ENCODE measurements at regions not wholly inside any gene's neighbourhood (a gene's known extent, or its start where the extent isn't known, plus 50 kb on each side); places are given as distances from the start of the nearest gene placed in this dataset.

- no peak for DNase-seq (ENCODE audit: low read depth, low spot score)
- in situ Hi-C loops (cut with HindIII; ENCODE audit: low pct_unique_long_range_greater_than_20kb, low sequenced_read_pairs) = no loop called here
These were observed 88.8 kb upstream of the ATP2B1 start for GRCh38 chr12:89797436-89797835.

- in situ Hi-C loops (cut with HindIII; ENCODE audit: low pct_unique_long_range_greater_than_20kb, low sequenced_read_pairs) = no loop called here
- no peak for DNase-seq (ENCODE audit: low read depth, low spot score)
These were observed 88.3 kb upstream of the ATP2B1 start for GRCh38 chr12:89796798-89797382.

GRCh38 chr12:89793946-89794345, 85.3 kb upstream of the ATP2B1 start:
- in situ Hi-C loops (cut with HindIII; ENCODE audit: low pct_unique_long_range_greater_than_20kb, low sequenced_read_pairs) = no loop called here
- DNase-seq (ENCODE audit: low read depth, low spot score) = no peak

GRCh38 chr12:89791286-89791685, 82.6 kb upstream of the ATP2B1 start:
- in situ Hi-C loops (cut with HindIII; ENCODE audit: low pct_unique_long_range_greater_than_20kb, low sequenced_read_pairs) = no loop called here
- no peak for DNase-seq (ENCODE audit: low read depth, low spot score)

- in situ Hi-C loops (cut with HindIII; ENCODE audit: low pct_unique_long_range_greater_than_20kb, low sequenced_read_pairs) = no loop called here
- DNase-seq (ENCODE audit: low read depth, low spot score) = no peak
These were observed 81.2 kb upstream of the ATP2B1 start for GRCh38 chr12:89789862-89790261.

- in situ Hi-C loops (cut with HindIII; ENCODE audit: low pct_unique_long_range_greater_than_20kb, low sequenced_read_pairs) = no loop called here
- no peak for DNase-seq (ENCODE audit: low read depth, low spot score)
These were observed 79.1 kb upstream of the ATP2B1 start for GRCh38 chr12:89787763-89788162.

- DNase-seq (ENCODE audit: low read depth, low spot score) = no peak
- in situ Hi-C loops (cut with HindIII; ENCODE audit: low pct_unique_long_range_greater_than_20kb, low sequenced_read_pairs) = no loop called here
These were observed 77.7 kb upstream of the ATP2B1 start for GRCh38 chr12:89786177-89786810.

GRCh38 chr12:89783359-89784060, 74.9 kb upstream of the ATP2B1 start:
- DNase-seq (ENCODE audit: low read depth, low spot score) = no peak
- in situ Hi-C loops (cut with HindIII; ENCODE audit: low pct_unique_long_range_greater_than_20kb, low sequenced_read_pairs) = no loop called here

GRCh38 chr12:89782807-89783206, 74.2 kb upstream of the ATP2B1 start:
- in situ Hi-C loops (cut with HindIII; ENCODE audit: low pct_unique_long_range_greater_than_20kb, low sequenced_read_pairs) = no loop called here
- DNase-seq (ENCODE audit: low read depth, low spot score) = no peak

- in situ Hi-C loops (cut with HindIII; ENCODE audit: low pct_unique_long_range_greater_than_20kb, low sequenced_read_pairs) = no loop called here
- DNase-seq (ENCODE audit: low read depth, low spot score) = no peak
These were observed 73.4 kb upstream of the ATP2B1 start for GRCh38 chr12:89781946-89782550.

GRCh38 chr12:89781156-89781555, 72.5 kb upstream of the ATP2B1 start:
- in situ Hi-C loops (cut with HindIII; ENCODE audit: low pct_unique_long_range_greater_than_20kb, low sequenced_read_pairs) = no loop called here
- DNase-seq (ENCODE audit: low read depth, low spot score) = no peak

GRCh38 chr12:89779090-89779489, 70.5 kb upstream of the ATP2B1 start:
- DNase-seq (ENCODE audit: low read depth, low spot score) = no peak
- in situ Hi-C loops (cut with HindIII; ENCODE audit: low pct_unique_long_range_greater_than_20kb, low sequenced_read_pairs) = no loop called here

- in situ Hi-C loops (cut with HindIII; ENCODE audit: low pct_unique_long_range_greater_than_20kb, low sequenced_read_pairs) = no loop called here
- no peak for DNase-seq (ENCODE audit: low read depth, low spot score)
These were observed 69.2 kb upstream of the ATP2B1 start for GRCh38 chr12:89777733-89778379.

GRCh38 chr12:89775986-89776365, 67.3 kb upstream of the ATP2B1 start:
- no peak for DNase-seq (ENCODE audit: low read depth, low spot score)
- in situ Hi-C loops (cut with HindIII; ENCODE audit: low pct_unique_long_range_greater_than_20kb, low sequenced_read_pairs) = no loop called here

- in situ Hi-C loops (cut with HindIII; ENCODE audit: low pct_unique_long_range_greater_than_20kb, low sequenced_read_pairs) = no loop called here
- DNase-seq (ENCODE audit: low read depth, low spot score) = no peak
These were observed 66.7 kb upstream of the ATP2B1 start for GRCh38 chr12:89775063-89775985.

- no peak for DNase-seq (ENCODE audit: low read depth, low spot score)
- in situ Hi-C loops (cut with HindIII; ENCODE audit: low pct_unique_long_range_greater_than_20kb, low sequenced_read_pairs) = no loop called here
These were observed 66.0 kb upstream of the ATP2B1 start for GRCh38 chr12:89774645-89775044.

GRCh38 chr12:89770391-89770790, 61.8 kb upstream of the ATP2B1 start:
- in situ Hi-C loops (cut with HindIII; ENCODE audit: low pct_unique_long_range_greater_than_20kb, low sequenced_read_pairs) = no loop called here
- no peak for DNase-seq (ENCODE audit: low read depth, low spot score)
